Activated naive CD4-positive, alpha-beta T cell treated with anti-CD3 and anti-CD28 coated beads for 36 hours (primary cell): ENCODE measurements at regions not wholly inside any gene's neighbourhood (a gene's known extent, or its start where the extent isn't known, plus 50 kb on each side); places are given as distances from the start of the nearest gene placed in this dataset.

Source experiments
- CTCF ChIA-PET: fragments of 350-600 bp; sonication (Branson Sonifier 250); formaldehyde crosslinking; loops from one replicate; lab custom pipeline; 2021; ENCODE audit warnings: antibody characterized with exemption; lab: Charles Lee
- DNase-seq: peaks from one replicate; pipeline ENCODE4 v3.0.0-alpha.2; 2020
- H3K27ac Mint-ChIP-seq: one replicate; pipeline ENCODE4 v1.8.0; 2021; ENCODE audit warnings: mild to moderate bottlenecking, mixed read lengths
- H3K27me3 Mint-ChIP-seq: one replicate; pipeline ENCODE4 v1.8.0; 2021; ENCODE audit warnings: low read depth, mixed read lengths
- H3K36me3 Mint-ChIP-seq: one replicate; pipeline ENCODE4 v1.8.0; 2021; ENCODE audit warnings: low read depth, mixed read lengths
- H3K4me1 Mint-ChIP-seq: one replicate; pipeline ENCODE4 v1.8.0; 2021; ENCODE audit warnings: low read depth, mixed read lengths
- H3K4me3 Mint-ChIP-seq: one replicate; pipeline ENCODE4 v1.8.0; 2021; ENCODE audit warnings: mild to moderate bottlenecking, moderate library complexity, mixed read lengths
- H3K9me3 Mint-ChIP-seq: one replicate; pipeline ENCODE4 v1.8.0; 2021; ENCODE audit warnings: mixed read lengths
- intact Hi-C: fragments of 100-400 bp; cut with micrococcal nuclease; formaldehyde crosslinking; loops from one replicate; pipeline ENCODE4 v1.15.1; 2023

GRCh38 chr15:77688693-77689092 lies 56.0 kb upstream of the LINGO1 start:
- no peak for DNase-seq
- Mint-ChIP-seq H3K4me1 (no peaks in the 10 kb centered on the region), H3K27ac (no peak overlapping the region), H3K4me3 (no peak overlapping the region), H3K9me3 (no peaks in the 10 kb centered on the region), H3K36me3 (no peaks in the 10 kb centered on the region), H3K27me3 (peaks cover 12% of the 10 kb centered on the region)
- intact Hi-C loops, result no loop called here
- CTCF ChIA-PET, result no interaction called here

DNA sequence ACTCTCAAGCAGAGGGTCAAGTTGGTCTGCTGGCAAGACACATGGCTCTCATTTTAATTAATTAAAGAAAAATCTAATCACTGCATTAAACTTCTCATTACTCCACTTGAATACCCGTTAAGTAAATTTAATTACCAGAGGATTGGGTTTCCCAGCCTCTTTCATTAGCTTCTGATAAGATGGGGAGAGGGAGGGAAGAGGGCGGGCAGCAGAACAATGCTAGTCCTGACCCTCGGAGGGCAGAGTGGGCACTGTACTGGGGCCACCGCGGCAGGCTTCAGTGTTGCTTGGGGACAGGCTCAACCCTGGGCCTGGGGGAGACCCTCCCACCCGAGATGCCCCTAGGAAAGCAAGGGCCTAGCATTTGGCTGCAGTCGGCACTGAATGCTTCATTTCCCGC lies 55.6 kb upstream of the LINGO1 start:
- no peak for DNase-seq
- Mint-ChIP-seq H3K4me1 (no peaks in the 10 kb centered on the region), H3K27me3 (peaks cover 9% of the 10 kb centered on the region), H3K4me3 (no peak overlapping the region), H3K27ac (no peak overlapping the region), H3K36me3 (no peaks in the 10 kb centered on the region), H3K9me3 (no peaks in the 10 kb centered on the region)
- CTCF ChIA-PET, result no interaction called here
- intact Hi-C loops, result no loop called here

- Mint-ChIP-seq H3K27ac (no peak overlapping the region), H3K4me1 (no peaks in the 10 kb centered on the region), H3K36me3 (no peaks in the 10 kb centered on the region), H3K4me3 (no peak overlapping the region), H3K27me3 (peaks cover 13% of the 10 kb centered on the region), H3K9me3 (no peaks in the 10 kb centered on the region)
- no peak for DNase-seq
- CTCF ChIA-PET, result no interaction called here
- intact Hi-C loops, result no loop called here
These were observed 52.5 kb upstream of the LINGO1 start for GRCh38 chr15:77685082-77685815.

DNA sequence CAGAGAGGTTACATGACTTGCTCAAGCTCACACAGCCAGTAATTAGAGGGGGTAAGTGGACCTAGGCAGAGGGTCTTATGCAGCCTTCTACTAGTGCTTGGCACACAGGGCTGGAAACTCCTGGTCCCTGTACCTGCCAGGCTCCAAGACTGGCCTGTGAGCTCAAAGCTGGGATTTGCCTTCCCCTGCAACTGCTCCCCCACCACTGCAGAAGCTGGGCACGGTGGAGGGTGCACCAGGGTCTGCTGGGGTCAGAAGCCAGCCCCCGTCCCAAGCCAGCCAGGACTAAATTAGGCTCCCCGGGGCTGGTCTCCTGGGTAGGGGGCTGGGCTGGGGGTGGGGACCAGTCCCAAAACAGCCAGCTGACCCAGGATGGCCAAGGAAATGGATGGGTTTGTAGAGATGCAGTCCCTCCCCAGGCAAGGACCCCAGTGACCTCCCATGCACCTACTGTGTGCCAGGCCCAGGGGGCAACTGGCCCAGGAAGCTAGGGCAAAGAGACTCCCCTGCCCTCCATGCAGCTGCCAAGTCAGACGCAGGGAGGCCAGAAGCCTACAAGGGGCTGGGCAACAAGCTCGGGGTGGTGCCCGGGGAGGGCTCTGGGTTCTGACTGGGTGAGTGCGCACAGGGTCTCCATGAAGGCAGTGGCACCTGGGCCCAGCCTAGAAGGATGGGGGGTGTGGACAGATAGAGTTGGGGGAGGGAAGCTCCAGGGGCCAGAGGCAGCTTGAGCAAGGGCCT lies 51.8 kb upstream of the LINGO1 start:
- Mint-ChIP-seq H3K9me3 (no peaks in the 10 kb centered on the region), H3K36me3 (no peaks in the 10 kb centered on the region), H3K4me3 (no peak overlapping the region), H3K4me1 (no peaks in the 10 kb centered on the region), H3K27me3 (peaks cover 13% of the 10 kb centered on the region), H3K27ac (no peak overlapping the region)
- intact Hi-C loops, result no loop called here
- CTCF ChIA-PET, result no interaction called here
- no peak for DNase-seq

DNA sequence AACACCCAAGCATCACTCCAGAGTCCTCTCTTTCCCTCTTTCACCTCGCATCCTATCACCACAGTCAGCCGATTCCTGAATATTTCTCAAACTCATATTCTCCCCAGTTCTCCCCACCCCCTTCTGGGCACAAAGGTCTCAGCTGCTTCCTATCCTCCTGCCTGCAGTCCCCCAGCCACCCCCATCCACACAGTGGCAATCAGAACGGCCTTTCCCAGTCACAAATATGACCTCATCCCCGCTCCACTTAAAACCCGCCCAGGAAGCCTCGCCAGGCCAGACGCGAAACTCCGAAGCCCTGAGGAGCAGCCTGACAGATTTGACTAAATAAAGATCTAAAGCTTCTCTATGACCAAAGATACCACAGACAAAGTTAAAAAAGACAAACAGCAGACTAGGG lies 49.9 kb upstream of the LINGO1 start:
- CTCF ChIA-PET, result no interaction called here

More for the DNA sequence above, 49.9 kb upstream of the LINGO1 start:
- H3K36me3 Mint-ChIP-seq, result no peaks in the 10 kb centered on the region
- no peak overlapping the region for H3K4me3 Mint-ChIP-seq
- H3K4me1 Mint-ChIP-seq, result no peaks in the 10 kb centered on the region
- intact Hi-C loops, result no loop called here
- H3K27me3 Mint-ChIP-seq, result peaks cover 15% of the 10 kb centered on the region
- no peak for DNase-seq
- no peaks in the 10 kb centered on the region for H3K9me3 Mint-ChIP-seq
- no peak overlapping the region for H3K27ac Mint-ChIP-seq
